Loucy (cell line): ENCODE measurements at regions not wholly inside any gene's neighbourhood (a gene's known extent, or its start where the extent isn't known, plus 50 kb on each side); places are given as distances from the start of the nearest gene placed in this dataset.

Source experiments
- H2AFZ ChIP-seq: fragments of 200-600 bp; sonication (generic); 2 replicates; pipeline ENCODE4 v1.6.0; 2016; ENCODE audit warnings: antibody characterized with exemption, mild to moderate bottlenecking, low read length, moderate library complexity
- H3F3A ChIP-seq: fragments of 200-600 bp; 2 replicates; pipeline ENCODE4 v1.6.0; 2016; ENCODE audit warnings: antibody characterized with exemption, low read depth, mild to moderate bottlenecking
- H3K27me3 ChIP-seq: fragments of 200-600 bp; sonication (generic); 2 replicates; pipeline ENCODE4 v1.6.1; 2014; ENCODE audit warnings: low read length, mild to moderate bottlenecking; ENCODE audit not compliant: insufficient read depth, poor library complexity, severe bottlenecking
- H3K36me3 ChIP-seq: fragments of 200-600 bp; sonication (generic); 2 replicates; pipeline ENCODE4 v1.6.1; 2016; ENCODE audit warnings: low read length; ENCODE audit not compliant: insufficient read depth
- H3K4me1 ChIP-seq: fragments of 200-600 bp; sonication (generic); 2 replicates; pipeline ENCODE4 v1.5.1; 2014; ENCODE audit warnings: low read length, mild to moderate bottlenecking; ENCODE audit not compliant: insufficient read depth, poor library complexity, severe bottlenecking
- H3K4me2 ChIP-seq: fragments of 200-600 bp; sonication (generic); 2 replicates; pipeline ENCODE4 v1.6.0; 2014; ENCODE audit warnings: antibody characterized with exemption, low read length, low read depth, mild to moderate bottlenecking; ENCODE audit not compliant: poor library complexity, severe bottlenecking
- H3K4me3 ChIP-seq: fragments of 200-600 bp; sonication (generic); 2 replicates; pipeline ENCODE4 v1.5.1; 2014; ENCODE audit warnings: low read length, mild to moderate bottlenecking, mixed read lengths; ENCODE audit not compliant: poor library complexity, severe bottlenecking
- H3K79me2 ChIP-seq: fragments of 200-600 bp; sonication (generic); 2 replicates; pipeline ENCODE4 v1.6.1; 2014; ENCODE audit warnings: low read length; ENCODE audit not compliant: insufficient read depth
- H3K9ac ChIP-seq: fragments of 200-600 bp; sonication (generic); 2 replicates; pipeline ENCODE4 v1.6.0; 2014; ENCODE audit warnings: mild to moderate bottlenecking, low read depth, low read length, moderate library complexity; ENCODE audit not compliant: poor library complexity, severe bottlenecking
- H3K9me2 ChIP-seq: fragments of 200-600 bp; sonication (generic); replicated peaks from 2 replicates; pipeline ENCODE4 v1.6.1; 2016; ENCODE audit warnings: low read depth, low read length, mixed read lengths
- H3K9me3 ChIP-seq: fragments of 200-600 bp; sonication (generic); 2 replicates; pipeline ENCODE4 v1.6.1; 2014; ENCODE audit warnings: mild to moderate bottlenecking, antibody characterized with exemption, low read length, low read depth; ENCODE audit not compliant: insufficient read depth
- H4K20me1 ChIP-seq: fragments of 200-600 bp; sonication (generic); 2 replicates; pipeline ENCODE4 v1.6.0; 2014; ENCODE audit warnings: antibody characterized with exemption, low read length, mild to moderate bottlenecking; ENCODE audit not compliant: insufficient read depth, poor library complexity, severe bottlenecking
- CTCF ChIP-seq: fragments of 200-600 bp; sonication (generic); conservative IDR thresholded peaks from 2 replicates; pipeline ENCODE4 v1.5.1; 2014; ENCODE audit warnings: mild to moderate bottlenecking, antibody characterized with exemption, low read length
- EZH2phosphoT487 ChIP-seq: fragments of 200-600 bp; IDR thresholded peaks from 2 replicates; pipeline ENCODE4 v1.6.1; 2018; ENCODE audit warnings: antibody characterized with exemption, mild to moderate bottlenecking, moderate library complexity, borderline replicate concordance

- H3K4me2 ChIP-seq = no peak overlapping the region
- no peaks in the 10 kb centered on the region for H3K9me2 ChIP-seq
- no peaks in the 10 kb centered on the region for H3K27me3 ChIP-seq
- no peak overlapping the region for H3K4me3 ChIP-seq
- no peaks in the 10 kb centered on the region for H3K9me3 ChIP-seq
- no peaks in the 10 kb centered on the region for H3K79me2 ChIP-seq
- TF ChIP-seq CTCF (no peak), EZH2phosphoT487 (no peak)
- H3K4me1 ChIP-seq = no peaks in the 10 kb centered on the region
- H3K36me3 ChIP-seq = no peaks in the 10 kb centered on the region
- no peak overlapping the region for H2AFZ ChIP-seq
- H3F3A ChIP-seq = no peaks in the 10 kb centered on the region
- H4K20me1 ChIP-seq = no peaks in the 10 kb centered on the region
- H3K9ac ChIP-seq = no peak overlapping the region
These were observed 305.3 kb downstream of the PRR32 start for GRCh38 chrX:127124871-127125270.

- Histone ChIP-seq H3K27me3 (no peaks in the 10 kb centered on the region), H3K4me3 (no peak overlapping the region), H3K9me2 (no peaks in the 10 kb centered on the region), H3K4me2 (no peak overlapping the region), H3K79me2 (no peaks in the 10 kb centered on the region), H3K4me1 (no peaks in the 10 kb centered on the region), H3K9me3 (no peaks in the 10 kb centered on the region), H2AFZ (no peak overlapping the region), H4K20me1 (no peaks in the 10 kb centered on the region), H3F3A (no peaks in the 10 kb centered on the region), H3K9ac (no peak overlapping the region), H3K36me3 (no peaks in the 10 kb centered on the region)
- TF ChIP-seq CTCF (no peak), EZH2phosphoT487 (no peak)
These were observed 308.8 kb downstream of the PRR32 start for GRCh38 chrX:127128282-127128681.

GRCh38 chrX:127129510-127129909, 310.0 kb downstream of the PRR32 start:
- Histone ChIP-seq H2AFZ (no peak overlapping the region), H4K20me1 (no peaks in the 10 kb centered on the region), H3K4me3 (no peak overlapping the region), H3K9me3 (no peaks in the 10 kb centered on the region), H3K4me1 (no peaks in the 10 kb centered on the region), H3K4me2 (no peak overlapping the region), H3K36me3 (no peaks in the 10 kb centered on the region), H3K9ac (no peak overlapping the region), H3K9me2 (no peaks in the 10 kb centered on the region), H3K27me3 (no peaks in the 10 kb centered on the region), H3F3A (no peaks in the 10 kb centered on the region), H3K79me2 (no peaks in the 10 kb centered on the region)
- TF ChIP-seq CTCF (no peak), EZH2phosphoT487 (no peak)
